Colonic mucosa (tissue), 4 donors: ENCODE measurements at regions not wholly inside any gene's neighbourhood (a gene's known extent, or its start where the extent isn't known, plus 50 kb on each side); places are given as distances from the start of the nearest gene placed in this dataset.

Source experiments
- DNase-seq: peaks from one replicate; pipeline ENCODE4 v3.0.0-alpha.2; 2020
- H3K27ac ChIP-seq: fragments of 200-600 bp; one replicate; pipeline ENCODE4 v1.8.0; 2021
- H3K27me3 ChIP-seq: fragments of 200-600 bp; one replicate; pipeline ENCODE4 v1.8.0; 2021
- H3K36me3 ChIP-seq: fragments of 200-600 bp; one replicate; pipeline ENCODE4 v1.8.0; 2021
- H3K4me1 ChIP-seq: fragments of 200-600 bp; one replicate; pipeline ENCODE4 v1.8.0; 2021; ENCODE audit warnings: mild to moderate bottlenecking
- H3K4me3 ChIP-seq: fragments of 200-600 bp; one replicate; pipeline ENCODE4 v1.8.0; 2021
- H3K9ac ChIP-seq, 2 donors: one replicate each; pipeline ENCODE4 v1.7.0; 2013; ENCODE audit warnings: control low read depth in 2 of 2, low read depth in 2 of 2, low read length in 2 of 2
- H3K9me3 ChIP-seq: fragments of 200-600 bp; one replicate; pipeline ENCODE4 v1.8.0; 2021
- intact Hi-C: fragments of 100-400 bp; cut with DNase I; formaldehyde crosslinking; loops from one replicate; pipeline ENCODE4 v1.14.1; 2022
- TF ChIP-seq, protein P1 (sequence below): fragments of 200-600 bp; IDR thresholded peaks from one replicate; pipeline ENCODE4 v1.8.0; 2022; ENCODE audit warnings: antibody characterized with exemption, mild to moderate bottlenecking
- donor health status: healthy.
- donor health status: DM: no; HTN: no; CAD: no.
- donor health status: DM: no; HTN: no; CAD: no.

DNA sequence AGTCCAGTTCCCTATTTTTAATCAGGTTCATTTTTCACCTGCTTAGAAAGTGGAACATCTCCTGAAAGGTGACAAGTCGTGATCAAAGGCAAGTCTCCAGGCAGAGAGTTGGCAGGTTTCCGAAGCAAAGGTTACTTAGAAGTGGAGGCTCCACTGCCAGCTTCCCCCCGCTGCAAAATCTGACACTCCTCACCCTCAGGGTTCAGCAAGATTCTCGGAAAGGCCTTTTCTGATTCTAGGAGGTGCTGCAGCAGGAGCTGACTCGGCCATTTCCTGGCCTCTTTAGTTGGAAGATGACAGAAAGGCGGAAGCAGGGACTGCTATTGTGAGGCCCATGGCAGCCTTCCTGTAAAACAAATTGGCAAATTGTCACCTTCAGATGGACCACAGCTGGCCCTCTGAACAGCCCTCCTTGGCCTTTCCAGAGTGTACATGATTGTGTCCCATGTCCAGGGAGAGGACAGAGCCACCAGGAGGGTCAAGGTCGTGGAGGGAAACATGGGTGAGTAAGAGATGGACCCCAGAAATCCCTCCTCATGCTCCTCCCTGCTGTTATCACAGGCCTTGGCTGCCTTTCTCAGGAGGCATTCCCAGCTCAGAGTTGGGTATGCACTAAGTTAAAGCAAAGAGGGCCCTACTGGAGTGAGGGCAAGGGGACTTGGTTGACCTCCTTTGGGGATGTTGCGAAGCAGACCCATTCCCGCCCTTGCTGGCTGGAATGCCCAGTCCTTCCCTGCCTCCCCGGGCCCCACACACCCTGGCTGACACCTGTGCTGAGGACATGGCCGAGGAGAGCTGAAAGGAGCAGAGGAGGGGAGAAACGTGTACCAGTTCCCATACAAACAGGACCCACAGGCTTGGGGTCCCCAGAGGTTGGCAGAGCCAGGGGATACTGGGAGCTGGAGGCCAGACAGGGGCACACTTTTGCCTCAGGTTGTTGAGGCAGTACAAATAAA is 115.5 kb upstream of the IRF2BP2 start:
- H3K9ac ChIP-seq = peak overlapping the region; percentile 31 to 90
- H3K4me1 ChIP-seq = peaks cover 44% of the 10 kb centered on the region
- no peaks in the 10 kb centered on the region for H3K36me3 ChIP-seq
- no peaks in the 10 kb centered on the region for H3K27me3 ChIP-seq
- TF ChIP-seq, protein P1, sequence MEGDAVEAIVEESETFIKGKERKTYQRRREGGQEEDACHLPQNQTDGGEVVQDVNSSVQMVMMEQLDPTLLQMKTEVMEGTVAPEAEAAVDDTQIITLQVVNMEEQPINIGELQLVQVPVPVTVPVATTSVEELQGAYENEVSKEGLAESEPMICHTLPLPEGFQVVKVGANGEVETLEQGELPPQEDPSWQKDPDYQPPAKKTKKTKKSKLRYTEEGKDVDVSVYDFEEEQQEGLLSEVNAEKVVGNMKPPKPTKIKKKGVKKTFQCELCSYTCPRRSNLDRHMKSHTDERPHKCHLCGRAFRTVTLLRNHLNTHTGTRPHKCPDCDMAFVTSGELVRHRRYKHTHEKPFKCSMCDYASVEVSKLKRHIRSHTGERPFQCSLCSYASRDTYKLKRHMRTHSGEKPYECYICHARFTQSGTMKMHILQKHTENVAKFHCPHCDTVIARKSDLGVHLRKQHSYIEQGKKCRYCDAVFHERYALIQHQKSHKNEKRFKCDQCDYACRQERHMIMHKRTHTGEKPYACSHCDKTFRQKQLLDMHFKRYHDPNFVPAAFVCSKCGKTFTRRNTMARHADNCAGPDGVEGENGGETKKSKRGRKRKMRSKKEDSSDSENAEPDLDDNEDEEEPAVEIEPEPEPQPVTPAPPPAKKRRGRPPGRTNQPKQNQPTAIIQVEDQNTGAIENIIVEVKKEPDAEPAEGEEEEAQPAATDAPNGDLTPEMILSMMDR = no peak
- H3K4me3 ChIP-seq = no peak overlapping the region
- intact Hi-C loops = loop anchor here (10.0 kb wide), 2 partner anchors 259 to 359 kb away; no protein-coding TSS in a partner anchor
- no peaks in the 10 kb centered on the region for H3K9me3 ChIP-seq
- peak; percentile 56 for DNase-seq
- H3K27ac ChIP-seq = peak overlapping the region; percentile 99

DNA sequence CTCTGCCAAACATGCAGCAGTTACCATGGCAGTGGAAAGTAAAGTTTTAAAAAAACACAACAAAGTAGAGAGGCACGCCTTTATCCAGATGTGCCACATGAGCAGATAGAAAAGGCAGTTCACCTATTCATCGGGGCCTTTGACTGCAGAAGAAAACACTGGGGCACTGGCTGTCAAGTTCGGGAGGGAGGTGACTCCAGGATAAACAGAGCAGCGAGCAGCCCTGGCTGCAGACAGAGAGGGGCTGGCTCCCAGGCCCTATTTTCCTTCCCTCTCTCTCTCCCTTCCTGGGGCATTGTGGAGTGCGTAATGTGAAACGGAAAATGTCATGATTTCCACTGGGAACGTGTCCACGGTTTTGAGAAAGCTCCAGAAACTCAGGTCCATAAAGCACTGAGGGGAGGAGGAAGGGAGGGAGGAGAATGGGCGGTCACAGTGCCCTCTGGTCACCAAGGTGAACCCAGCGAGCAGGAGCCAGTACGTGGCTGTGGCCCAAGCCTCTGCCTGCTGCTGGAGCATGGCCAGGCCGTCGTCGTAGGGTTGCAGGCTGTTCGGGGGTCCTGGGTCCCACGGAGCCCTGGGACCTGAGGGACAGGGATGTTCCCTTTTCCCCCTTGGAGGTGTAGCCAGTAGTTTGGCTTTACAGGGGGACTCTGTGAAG is 114.7 kb upstream of the IRF2BP2 start:
- peak overlapping the region; percentile 31 to 90 for H3K9ac ChIP-seq
- no peaks in the 10 kb centered on the region for H3K27me3 ChIP-seq
- intact Hi-C loops = loop anchor here (5.0 to 10.0 kb wide), 3 partner anchors 233 to 360 kb away; no protein-coding TSS in a partner anchor
- H3K4me3 ChIP-seq = no peak overlapping the region
- H3K9me3 ChIP-seq = no peaks in the 10 kb centered on the region
- no peaks in the 10 kb centered on the region for H3K36me3 ChIP-seq
- H3K27ac ChIP-seq = peak overlapping the region; percentile 99
- DNase-seq = peak; percentile 80
- peaks cover 44% of the 10 kb centered on the region for H3K4me1 ChIP-seq
- TF ChIP-seq, protein P1 = no peak

DNA sequence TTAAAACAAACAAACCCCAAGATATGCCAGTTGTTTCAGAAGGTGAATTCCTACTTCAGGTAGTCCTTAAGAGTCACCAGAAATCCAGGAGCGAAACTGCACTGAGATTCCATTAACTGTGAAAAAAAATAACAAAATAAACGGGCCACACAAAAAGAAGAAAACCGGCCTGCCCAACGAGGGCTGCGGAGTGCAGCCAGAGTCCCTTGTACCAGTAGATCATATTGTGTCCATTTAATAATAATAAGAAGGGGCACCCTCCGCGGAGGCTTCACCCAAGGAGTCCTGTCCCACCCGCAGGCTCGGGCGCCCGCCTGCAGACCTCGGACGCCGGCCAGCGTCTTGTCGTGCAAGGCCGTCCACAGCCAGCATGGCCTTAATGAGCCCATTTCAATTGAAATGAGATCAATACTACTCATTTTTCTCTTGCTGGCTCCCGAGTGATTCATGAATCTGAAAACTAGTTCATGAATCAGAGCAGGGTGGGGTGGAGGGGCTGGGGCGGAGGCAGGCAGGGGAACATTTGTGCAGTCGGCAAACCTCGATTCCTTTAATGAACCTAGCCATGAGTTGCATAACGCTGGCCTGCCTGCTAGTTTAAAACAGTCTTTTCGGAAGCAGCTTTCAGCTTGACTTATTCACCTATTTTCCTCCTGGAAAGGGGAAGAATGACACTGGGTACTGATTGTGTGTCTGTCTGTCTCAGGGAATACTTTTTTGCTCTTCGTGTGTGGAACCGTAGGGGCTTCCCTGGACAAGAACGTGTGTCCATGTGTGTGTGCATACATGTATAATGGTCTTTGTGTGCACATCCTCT is 113.1 kb upstream of the IRF2BP2 start:
- Histone ChIP-seq H3K9me3 (no peaks in the 10 kb centered on the region), H3K9ac (peak overlapping the region; percentile 59 to 90), H3K4me1 (peaks cover 44% of the 10 kb centered on the region), H3K27me3 (no peaks in the 10 kb centered on the region), H3K27ac (peak overlapping the region; percentile 99), H3K4me3 (no peak overlapping the region), H3K36me3 (no peaks in the 10 kb centered on the region)
- peak; percentile 65 for DNase-seq
- intact Hi-C loops = loop anchor here (5.0 to 10.0 kb wide), 3 partner anchors 234 to 362 kb away; no protein-coding TSS in a partner anchor
- TF ChIP-seq, protein P1 = no peak

DNA sequence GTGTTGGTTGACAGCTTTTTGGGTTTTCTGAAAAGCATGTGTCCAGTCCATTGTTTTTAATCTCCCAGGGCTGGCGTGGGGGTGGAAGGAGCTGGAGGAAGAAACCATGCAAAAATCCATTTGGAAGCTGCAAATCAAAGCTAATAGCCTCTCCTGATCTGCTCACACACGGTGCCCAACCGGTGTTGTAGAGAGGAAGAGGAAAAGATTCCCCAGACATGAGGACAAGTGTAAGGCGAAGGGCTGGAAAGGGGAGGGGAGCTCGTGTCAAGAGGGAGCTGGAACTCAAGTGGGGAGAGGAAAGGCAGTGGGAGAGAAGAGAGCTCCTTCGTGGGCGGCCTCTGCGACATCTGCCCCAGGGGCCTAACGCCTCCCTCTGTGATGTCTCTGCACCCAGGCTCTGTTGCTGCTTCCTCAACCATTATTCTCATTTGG is 112.3 kb upstream of the IRF2BP2 start:
- Histone ChIP-seq H3K9me3 (no peaks in the 10 kb centered on the region), H3K27ac (peak overlapping the region; percentile 99), H3K4me1 (peaks cover 46% of the 10 kb centered on the region), H3K36me3 (no peaks in the 10 kb centered on the region), H3K9ac (peak overlapping the region; percentile 59 to 90), H3K4me3 (no peak overlapping the region), H3K27me3 (no peaks in the 10 kb centered on the region)
- intact Hi-C loops = loop anchor here (5.0 to 10.0 kb wide), 3 partner anchors 235 to 363 kb away; no protein-coding TSS in a partner anchor
- TF ChIP-seq, protein P1 = no peak
- DNase-seq = no peak
